GM12878 (cell line): ENCODE measurements at regions not wholly inside any gene's neighbourhood (a gene's known extent, or its start where the extent isn't known, plus 50 kb on each side); places are given as distances from the start of the nearest gene placed in this dataset.

ENCODE experiments used
- ATAC-seq: fragments of 200-7000 bp; cut with Tn5 transposase; 3 replicates; pipeline ENCODE4 v1.9.1; 2020; ENCODE audit warnings: mild to moderate bottlenecking, moderate library complexity
- BruUV-seq: library from RNA; stranded (reverse); fragments of 400-500 nt; replicated peaks from 2 replicates; lab custom pipeline; 2021; lab: Mats Ljungman, UMichigan
- CTCF ChIA-PET: fragments of 300-600 bp; sonication (Branson Sonifier 250); formaldehyde crosslinking; extraction: SDS; loops from one replicate; lab custom pipeline; 2021; ENCODE audit warnings: inconsistent platforms; lab: Yijun Ruan, JAX
- POLR2A ChIA-PET: fragments of 350-600 bp; formaldehyde crosslinking; extraction: SDS; loops from one replicate; lab custom pipeline; 2021; ENCODE audit warnings: inconsistent platforms; lab: Charles Lee
- RAD21 ChIA-PET: fragments of 300-600 bp; sonication (Branson Sonifier 250); formaldehyde crosslinking; loops from one replicate; lab custom pipeline; 2023; ENCODE audit warnings: antibody characterized with exemption; ENCODE audit not compliant: unreplicated experiment; lab: Charles Lee
- SMC1A ChIA-PET: fragments of 300-600 bp; sonication (Branson Sonifier 250); formaldehyde crosslinking; loops from one replicate; lab custom pipeline; 2023; ENCODE audit not compliant: unreplicated experiment, uncharacterized antibody; lab: Charles Lee
- DNase-seq: peaks from one replicate; pipeline ENCODE4 v3.0.0-alpha.2; 2011; ENCODE audit warnings: low read depth, low spot score
- FAIRE-seq: peaks from 3 replicates; lab custom pipeline; 2011; peaks lifted over from hg19 to GRCh38; lab: Jason Lieb, UNC
- H2AFZ ChIP-seq: 2 replicates; pipeline ENCODE4 v1.6.0; 2011; ENCODE audit warnings: low read depth, low read length, control low read depth; ENCODE audit not compliant: control insufficient read depth
- H3K27ac ChIP-seq: 2 replicates; pipeline ENCODE4 v1.5.1; 2011; ENCODE audit warnings: control low read depth; ENCODE audit not compliant: control insufficient read depth, insufficient read depth
- H3K27me3 ChIP-seq, 2 experiments: replicated peaks in 1 of 2; 2 replicates each; pipeline versions ENCODE4 v1.6.0 to v1.6.1; 2011; ENCODE audit warnings: low read length in 1 of 2; ENCODE audit not compliant: control insufficient read depth in 2 of 2, insufficient read depth in 2 of 2
- H3K36me3 ChIP-seq, 2 experiments: 2 replicates each; pipeline ENCODE4 v1.5.1; 2011; ENCODE audit warnings: low read length in 1 of 2; ENCODE audit not compliant: control insufficient read depth in 2 of 2, insufficient read depth in 2 of 2
- H3K4me1 ChIP-seq: 2 replicates; pipeline ENCODE4 v1.6.1; 2011; ENCODE audit warnings: mild to moderate bottlenecking, low read length, moderate library complexity, mixed read lengths; ENCODE audit not compliant: control insufficient read depth, insufficient read depth
- H3K4me2 ChIP-seq: 2 replicates; pipeline ENCODE4 v1.6.0; 2011; ENCODE audit warnings: control low read depth; ENCODE audit not compliant: control insufficient read depth, insufficient read depth
- H3K4me3 ChIP-seq: fragments of 200-600 bp; sonication (generic); 2 replicates; pipeline ENCODE4 v1.5.1; 2016
- H3K79me2 ChIP-seq: 2 replicates; pipeline ENCODE4 v1.6.0; 2011; ENCODE audit warnings: low read length; ENCODE audit not compliant: control insufficient read depth, insufficient read depth
- H3K9ac ChIP-seq: 2 replicates; pipeline ENCODE4 v1.8.0; 2011; ENCODE audit warnings: low read length, control low read depth, mixed read lengths; ENCODE audit not compliant: control insufficient read depth, insufficient read depth
- H3K9me3 ChIP-seq: replicated peaks from 3 replicates; pipeline ENCODE4 v1.5.1; 2011; ENCODE audit warnings: mild to moderate bottlenecking, low read length; ENCODE audit not compliant: control insufficient read depth, insufficient read depth
- H4K20me1 ChIP-seq: 2 replicates; pipeline ENCODE4 v1.6.0; 2011; ENCODE audit not compliant: control insufficient read depth, insufficient read depth
- CBFB ChIP-seq: IDR thresholded peaks from 2 replicates; pipeline ENCODE4 v1.6.1; 2016; ENCODE audit warnings: antibody characterized with exemption, low read depth
- CHD4 ChIP-seq: fragments of 200-600 bp; sonication (generic); IDR thresholded peaks from 2 replicates; pipeline ENCODE4 v1.6.1; 2016; ENCODE audit warnings: mild to moderate bottlenecking
- CREB1 ChIP-seq: IDR thresholded peaks from 2 replicates; pipeline ENCODE4 v1.6.1; 2012; ENCODE audit warnings: low read depth, mild to moderate bottlenecking, inconsistent platforms
- MTA2 ChIP-seq: fragments of 450-650 bp; IDR thresholded peaks from 2 replicates; pipeline ENCODE4 v1.6.1; 2016; ENCODE audit warnings: low read depth, mild to moderate bottlenecking, moderate library complexity
- NR2C1 ChIP-seq: fragments of 450-650 bp; IDR thresholded peaks from 2 replicates; pipeline ENCODE4 v1.6.1; 2017; ENCODE audit warnings: antibody characterized with exemption, mild to moderate bottlenecking, moderate library complexity
- NR2C2 ChIP-seq: IDR thresholded peaks from 2 replicates; pipeline ENCODE4 v1.6.1; 2011; ENCODE audit warnings: borderline replicate concordance, low read depth; ENCODE audit not compliant: control insufficient read depth, insufficient read length
- RAD51 ChIP-seq: fragments of 450-650 bp; IDR thresholded peaks from 2 replicates; pipeline ENCODE4 v1.6.1; 2016; ENCODE audit warnings: moderate library complexity, mild to moderate bottlenecking, inconsistent platforms
- RFX5 ChIP-seq: IDR thresholded peaks from 2 replicates; pipeline ENCODE4 v1.6.1; 2011; ENCODE audit warnings: low read depth, low read length, improper control_type of control experiment
- TCF12 ChIP-seq: IDR thresholded peaks from 2 replicates; pipeline ENCODE4 v1.6.1; 2011; ENCODE audit warnings: low read depth, mild to moderate bottlenecking, low read length
- TCF3 ChIP-seq: IDR thresholded peaks from 2 replicates; pipeline ENCODE4 v1.6.1; 2012; ENCODE audit warnings: low read depth, mild to moderate bottlenecking, low read length, borderline replicate concordance; ENCODE audit not compliant: insufficient read depth
- ZSCAN29 ChIP-seq: fragments of 450-650 bp; IDR thresholded peaks from 2 replicates; pipeline ENCODE4 v1.6.1; 2017; ENCODE audit warnings: mild to moderate bottlenecking, moderate library complexity
- WGBS: methylation state at CpG from one replicate; pipeline ENCODE4 v1.1.6; 2016; ENCODE audit warnings: low lambda C conversion rate; ENCODE audit not compliant: insufficient replicate concordance, insufficient coverage; ENCODE audit errors: missing lambda C conversion rate; 5-methylcytosine and 5-hydroxymethylcytosine counted together
- in situ Hi-C: fragments of 300-500 bp; cut with MboI; formaldehyde crosslinking; loops from 9 replicates; pipeline ENCODE4 v1.14.3; 2018; ENCODE audit warnings: mixed read lengths
- intact Hi-C: fragments of 100-400 bp; cut with micrococcal nuclease; formaldehyde crosslinking; loops from one replicate; pipeline ENCODE4 v1.14.2; 2022; ENCODE audit not compliant: unreplicated experiment
- TF ChIP-seq, protein P1 (sequence below): fragments of 450-650 bp; conservative IDR thresholded peaks from 2 replicates; pipeline ENCODE4 v1.6.1; 2017; ENCODE audit warnings: mild to moderate bottlenecking, moderate library complexity

DNA sequence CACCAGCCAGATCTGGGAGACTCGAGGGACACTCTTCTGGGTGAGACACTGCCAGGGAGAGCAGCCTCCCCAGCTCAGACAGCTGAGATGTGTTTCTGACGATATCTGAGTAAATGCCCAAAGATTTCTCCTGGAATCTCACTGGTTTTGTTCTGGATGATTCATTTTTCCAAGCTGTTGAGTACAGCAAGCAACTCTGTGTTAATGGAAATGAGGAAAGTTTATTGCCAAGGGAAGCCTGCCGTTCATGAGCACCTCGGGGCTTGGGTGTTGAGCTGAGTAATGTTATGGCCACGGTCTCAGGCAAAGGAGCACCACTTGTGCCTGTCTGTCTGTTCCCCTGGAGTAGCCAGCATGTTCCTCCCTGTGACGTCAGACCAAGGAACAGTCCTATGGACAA is 1132.4 kb downstream of the BRD1 start:
- no peaks in the 10 kb centered on the region for H3K79me2 ChIP-seq
- no peak for TF ChIP-seq RFX5
- TF ChIP-seq TCF3, result no peak
- no peak for TF ChIP-seq CREB1
- TF ChIP-seq ZSCAN29, result no peak
- no peak for TF ChIP-seq MTA2
- TF ChIP-seq NR2C2, result no peak
- TF ChIP-seq CHD4, result no peak
- no peak for TF ChIP-seq NR2C1
- TF ChIP-seq TCF12, result no peak
- no peak for TF ChIP-seq CBFB
- TF ChIP-seq, protein P1, sequence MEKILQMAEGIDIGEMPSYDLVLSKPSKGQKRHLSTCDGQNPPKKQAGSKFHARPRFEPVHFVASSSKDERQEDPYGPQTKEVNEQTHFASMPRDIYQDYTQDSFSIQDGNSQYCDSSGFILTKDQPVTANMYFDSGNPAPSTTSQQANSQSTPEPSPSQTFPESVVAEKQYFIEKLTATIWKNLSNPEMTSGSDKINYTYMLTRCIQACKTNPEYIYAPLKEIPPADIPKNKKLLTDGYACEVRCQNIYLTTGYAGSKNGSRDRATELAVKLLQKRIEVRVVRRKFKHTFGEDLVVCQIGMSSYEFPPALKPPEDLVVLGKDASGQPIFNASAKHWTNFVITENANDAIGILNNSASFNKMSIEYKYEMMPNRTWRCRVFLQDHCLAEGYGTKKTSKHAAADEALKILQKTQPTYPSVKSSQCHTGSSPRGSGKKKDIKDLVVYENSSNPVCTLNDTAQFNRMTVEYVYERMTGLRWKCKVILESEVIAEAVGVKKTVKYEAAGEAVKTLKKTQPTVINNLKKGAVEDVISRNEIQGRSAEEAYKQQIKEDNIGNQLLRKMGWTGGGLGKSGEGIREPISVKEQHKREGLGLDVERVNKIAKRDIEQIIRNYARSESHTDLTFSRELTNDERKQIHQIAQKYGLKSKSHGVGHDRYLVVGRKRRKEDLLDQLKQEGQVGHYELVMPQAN, result no peak
- no peak for TF ChIP-seq RAD51

More for the DNA sequence above, 1132.4 kb downstream of the BRD1 start:
- ChIA-PET SMC1A (no interaction called here), POLR2A (no interaction called here), CTCF (no interaction called here), RAD21 (no interaction called here)
- WGBS, result 9% methylated on average over 6 of the region's 6 CpGs
- no peaks in the 10 kb centered on the region for H3K36me3 ChIP-seq
- no peaks in the 10 kb centered on the region for H3K27me3 ChIP-seq
- no peak for DNase-seq
- intact Hi-C loops (no loop called here), in situ Hi-C loops (no loop called here)
- no peak overlapping the region for H3K4me2 ChIP-seq
- BruUV-seq, result no TSS peak
- H3K4me1 ChIP-seq, result no peaks in the 10 kb centered on the region
- no peak overlapping the region for H3K27ac ChIP-seq
- H3K4me3 ChIP-seq, result no peak overlapping the region
- H3K9me3 ChIP-seq, result no peaks in the 10 kb centered on the region; the same call in 2 of the 3 replicates
- FAIRE-seq, result no peak
- no peak for ATAC-seq
- H2AFZ ChIP-seq, result no peak overlapping the region
- no peaks in the 10 kb centered on the region for H4K20me1 ChIP-seq
- H3K9ac ChIP-seq, result no peak overlapping the region
